Neuronal stem cell (in vitro differentiated cells): ENCODE measurements at regions not wholly inside any gene's neighbourhood (a gene's known extent, or its start where the extent isn't known, plus 50 kb on each side); places are given as distances from the start of the nearest gene placed in this dataset.

Experiments
- DNase-seq: peaks from one replicate; pipeline ENCODE4 v3.0.0-alpha.2; 2013; ENCODE audit warnings: low spot score
- H2AFZ ChIP-seq: one replicate; pipeline ENCODE4 v1.6.1; 2013; ENCODE audit warnings: mild to moderate bottlenecking, low read length, inconsistent platforms
- H2AK5ac ChIP-seq: 2 replicates; pipeline ENCODE4 v1.6.1; 2013; ENCODE audit warnings: low read depth, mild to moderate bottlenecking, inconsistent platforms, low read length, moderate library complexity, mixed read lengths
- H2BK120ac ChIP-seq: 2 replicates; pipeline ENCODE4 v1.6.1; 2013; ENCODE audit warnings: low read depth, mild to moderate bottlenecking, inconsistent platforms, low read length, moderate library complexity, mixed read lengths
- H2BK12ac ChIP-seq: one replicate; pipeline ENCODE4 v1.6.1; 2013; ENCODE audit warnings: low read length, inconsistent platforms
- H2BK15ac ChIP-seq: 2 replicates; pipeline ENCODE4 v1.6.1; 2013; ENCODE audit warnings: mild to moderate bottlenecking, low read length, inconsistent platforms, mixed read lengths
- H2BK5ac ChIP-seq: one replicate; pipeline ENCODE4 v1.6.1; 2013; ENCODE audit warnings: inconsistent platforms, mild to moderate bottlenecking, low read length, moderate library complexity
- H3K14ac ChIP-seq: one replicate; pipeline ENCODE4 v1.6.1; 2013; ENCODE audit warnings: low read length, inconsistent platforms
- H3K18ac ChIP-seq: 2 replicates; pipeline ENCODE4 v1.6.1; 2013; ENCODE audit warnings: low read length, inconsistent platforms
- H3K23ac ChIP-seq: 2 replicates; pipeline ENCODE4 v1.6.1; 2013; ENCODE audit warnings: low read depth, mild to moderate bottlenecking, mixed read lengths, low read length, inconsistent platforms; ENCODE audit not compliant: poor library complexity
- H3K27ac ChIP-seq: replicated peaks from 3 replicates; pipeline ENCODE4 v1.5.1; 2013; ENCODE audit warnings: low read length, inconsistent platforms
- H3K27me3 ChIP-seq, 3 experiments: 2 replicates each; pipeline ENCODE4 v1.6.1; 2013; ENCODE audit warnings: low read length in 3 of 3, mild to moderate bottlenecking in 2 of 3, inconsistent platforms in 1 of 3, low read depth in 1 of 3, mixed read lengths in 1 of 3, moderate library complexity in 1 of 3; ENCODE audit not compliant: control insufficient read depth in 3 of 3, insufficient read depth in 3 of 3
- H3K36me3 ChIP-seq, 2 donors: replicated peaks in 1 of 2; 2 replicates each; pipeline ENCODE4 v1.6.1; 2013; ENCODE audit warnings: low read length in 2 of 2; ENCODE audit not compliant: control insufficient read depth in 2 of 2, insufficient read depth in 2 of 2
- H3K4ac ChIP-seq: 2 replicates; pipeline ENCODE4 v1.6.1; 2013; ENCODE audit warnings: inconsistent platforms, mild to moderate bottlenecking, low read length, moderate library complexity
- H3K4me1 ChIP-seq, 2 donors: 1 replicate in 1 of 2; 2 replicates in 1 of 2; pipeline ENCODE4 v1.6.1; 2013; ENCODE audit warnings: low read length in 2 of 2, low read depth in 1 of 2; ENCODE audit not compliant: control insufficient read depth in 2 of 2, insufficient read depth in 1 of 2
- H3K4me2 ChIP-seq: one replicate; pipeline ENCODE4 v1.6.1; 2013; ENCODE audit warnings: mild to moderate bottlenecking, low read length, inconsistent platforms; ENCODE audit not compliant: insufficient read depth, poor library complexity, severe bottlenecking
- H3K4me3 ChIP-seq, 2 donors: 2 replicates each; pipeline ENCODE4 v1.5.1; 2013; ENCODE audit warnings: low read length in 2 of 2, mild to moderate bottlenecking in 2 of 2, inconsistent platforms in 1 of 2, moderate library complexity in 1 of 2
- H3K79me1 ChIP-seq: one replicate; pipeline ENCODE4 v1.6.1; 2013; ENCODE audit warnings: low read depth, mild to moderate bottlenecking, inconsistent platforms, low read length, moderate library complexity
- H3K9ac ChIP-seq: one replicate; pipeline ENCODE4 v1.6.1; 2013; ENCODE audit warnings: mild to moderate bottlenecking, low read depth, low read length, inconsistent platforms; ENCODE audit not compliant: poor library complexity
- H3K9me3 ChIP-seq, 2 donors: replicated peaks in 1 of 2; 2 replicates each; pipeline versions ENCODE3 to v1.6.1; 2013; ENCODE audit warnings: low read length in 2 of 2, mild to moderate bottlenecking in 2 of 2, inconsistent platforms in 1 of 2, low read depth in 1 of 2, mixed read lengths in 1 of 2, moderate library complexity in 1 of 2; ENCODE audit not compliant: control insufficient read depth in 2 of 2, insufficient read depth in 1 of 2
- H4K8ac ChIP-seq: one replicate; pipeline ENCODE4 v1.6.1; 2013; ENCODE audit warnings: low read depth, mild to moderate bottlenecking, inconsistent platforms, low read length, moderate library complexity
- H4K91ac ChIP-seq: one replicate; pipeline ENCODE4 v1.6.1; 2013; ENCODE audit warnings: low read length, low read depth, mild to moderate bottlenecking, inconsistent platforms; ENCODE audit not compliant: poor library complexity
- WGBS, 2 donors: extraction: QIAGEN DNeasy Blood & Tissue Kit; methylation state at CpG; one replicate each; pipeline ENCODE4 v1.1.7; 2013; ENCODE audit warnings: missing lambda C conversion rate in 2 of 2, mixed read lengths in 1 of 2; ENCODE audit not compliant: insufficient read length in 2 of 2, insufficient replicate concordance in 1 of 2; ENCODE audit errors: extremely low coverage in 2 of 2; 5-methylcytosine and 5-hydroxymethylcytosine counted together

DNA sequence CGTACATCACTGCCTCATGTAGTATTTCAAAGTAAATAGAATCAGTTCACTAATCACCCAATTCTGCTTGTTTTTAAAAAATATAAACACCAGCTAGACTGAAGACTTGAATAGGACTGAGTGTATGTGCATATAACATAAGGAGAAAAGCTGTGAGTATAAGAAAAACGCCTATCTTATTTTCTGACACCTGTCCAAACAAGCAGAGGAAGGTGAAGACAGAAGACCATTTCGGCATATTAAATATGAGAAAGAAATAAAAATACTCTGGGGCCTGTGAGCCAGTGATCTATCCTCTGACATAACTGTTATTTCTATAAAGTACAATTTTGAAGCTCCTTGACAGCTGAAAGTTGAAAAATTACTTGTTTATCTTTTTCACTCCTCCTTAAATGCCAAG is 111.3 kb upstream of the EEA1 start:
- H4K8ac ChIP-seq: no peak overlapping the region
- no peak overlapping the region for H2BK5ac ChIP-seq
- no peak overlapping the region for H3K14ac ChIP-seq
- H3K4me2 ChIP-seq: no peak overlapping the region
- H3K4me3 ChIP-seq: no peak overlapping the region
- no peak overlapping the region for H3K23ac ChIP-seq
- no peak overlapping the region for H3K4ac ChIP-seq
- no peak overlapping the region for H2BK120ac ChIP-seq
- no peak overlapping the region for H3K18ac ChIP-seq
- no CpG with 5 or more reads among the region's 3 CpGs for WGBS, 2 donors
- H3K79me1 ChIP-seq: no peaks in the 10 kb centered on the region
- H2BK12ac ChIP-seq: no peak overlapping the region
- no peak overlapping the region for H2AFZ ChIP-seq
- no peak overlapping the region for H4K91ac ChIP-seq
- no peak overlapping the region for H2BK15ac ChIP-seq
- H3K27me3 ChIP-seq: no peaks in the 10 kb centered on the region
- H3K27ac ChIP-seq: no peak overlapping the region
- DNase-seq: no peak
- no peaks in the 10 kb centered on the region for H3K36me3 ChIP-seq
- H3K9me3 ChIP-seq: no peaks in the 10 kb centered on the region
- H3K9ac ChIP-seq: no peak overlapping the region
- H2AK5ac ChIP-seq: no peak overlapping the region
- peaks cover 0 to under 1% of the 10 kb centered on the region in 2 donors for H3K4me1 ChIP-seq

DNA sequence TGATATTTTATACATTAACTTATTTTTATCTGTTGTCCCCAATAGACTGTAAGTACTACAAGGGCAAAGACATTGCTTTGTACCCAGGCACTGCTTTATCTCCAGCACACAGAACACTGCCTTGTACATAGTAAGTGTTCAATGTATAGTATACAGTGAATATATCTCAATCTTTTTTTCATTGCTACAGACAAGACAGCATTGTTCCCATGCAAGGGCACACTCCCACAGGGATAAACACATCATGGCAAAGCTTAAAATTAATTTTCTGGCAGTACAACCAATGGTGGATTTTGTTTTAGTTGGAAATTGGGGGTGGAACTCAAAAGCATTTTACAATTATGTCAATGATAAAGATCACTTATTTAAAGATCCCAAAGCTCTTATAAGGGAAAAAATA is 112.3 kb upstream of the EEA1 start:
- Histone ChIP-seq H2BK120ac (no peak overlapping the region), H3K4ac (no peak overlapping the region), H2BK12ac (no peak overlapping the region), H3K18ac (no peak overlapping the region), H3K9me3 (no peaks in the 10 kb centered on the region), H4K8ac (no peak overlapping the region), H3K4me2 (no peak overlapping the region), H2BK5ac (no peak overlapping the region), H3K36me3 (no peaks in the 10 kb centered on the region), H3K14ac (no peak overlapping the region), H2AK5ac (no peak overlapping the region), H4K91ac (no peak overlapping the region), H2BK15ac (no peak overlapping the region), H3K79me1 (no peaks in the 10 kb centered on the region), H3K27ac (no peak overlapping the region), H3K9ac (no peak overlapping the region), H2AFZ (no peak overlapping the region), H3K4me1 (no peaks in the 10 kb centered on the region), H3K23ac (no peak overlapping the region), H3K4me3 (no peak overlapping the region), H3K27me3 (no peaks in the 10 kb centered on the region)
- no peak for DNase-seq

DNA sequence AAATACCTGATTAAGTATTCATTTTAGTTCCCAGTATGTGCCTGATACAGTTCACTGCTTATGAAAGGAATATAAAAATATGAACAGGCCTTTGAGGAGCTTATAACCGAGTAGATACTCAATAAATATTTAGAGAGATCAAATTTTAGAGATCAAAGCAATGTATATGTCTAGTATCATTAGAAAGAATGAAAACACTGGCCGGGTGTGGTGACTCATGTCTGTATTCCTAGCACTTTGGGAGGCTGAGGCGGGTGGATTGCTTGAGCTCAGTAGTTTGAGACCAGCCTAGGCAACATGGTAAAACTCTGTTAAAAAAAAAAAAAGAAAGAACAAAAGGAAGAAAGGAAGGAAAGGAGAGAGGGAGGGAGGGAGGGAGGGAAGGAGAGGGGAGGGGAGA is 113.2 kb upstream of the EEA1 start:
- Histone ChIP-seq H3K27ac (no peak overlapping the region), H2BK5ac (no peak overlapping the region), H3K23ac (no peak overlapping the region), H3K18ac (no peak overlapping the region), H4K8ac (no peak overlapping the region), H3K79me1 (no peaks in the 10 kb centered on the region), H2AK5ac (no peak overlapping the region), H3K36me3 (no peaks in the 10 kb centered on the region), H2BK15ac (no peak overlapping the region), H3K4me1 (no peaks in the 10 kb centered on the region), H3K4ac (no peak overlapping the region), H2BK12ac (no peak overlapping the region), H2AFZ (no peak overlapping the region), H3K27me3 (no peaks in the 10 kb centered on the region), H3K14ac (no peak overlapping the region), H3K9ac (no peak overlapping the region), H2BK120ac (no peak overlapping the region), H3K4me2 (no peak overlapping the region), H3K4me3 (no peak overlapping the region), H4K91ac (no peak overlapping the region), H3K9me3 (no peaks in the 10 kb centered on the region)
- DNase-seq: no peak
- WGBS, 2 donors: no CpG with 5 or more reads among the region's 3 CpGs

DNA sequence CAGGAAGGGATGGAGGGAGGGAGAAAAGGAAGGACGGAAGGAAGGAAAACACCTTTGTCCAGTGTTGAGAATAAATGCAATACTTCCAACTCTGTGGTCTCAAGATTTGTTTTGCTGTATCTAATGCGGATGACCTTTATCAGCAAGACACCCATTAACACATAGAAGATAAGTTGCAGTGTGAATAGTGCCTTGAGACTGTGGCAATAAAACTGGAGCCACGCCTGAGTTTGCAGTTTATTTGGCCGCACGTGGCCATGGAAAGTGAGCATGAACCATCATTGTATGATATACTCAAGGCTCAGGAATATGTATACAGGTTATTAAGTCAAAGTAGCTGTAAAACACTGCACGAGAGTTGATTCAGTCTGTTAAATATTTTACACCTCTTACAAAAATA is 113.6 kb upstream of the EEA1 start:
- Histone ChIP-seq H4K8ac (no peak overlapping the region), H3K4me3 (no peak overlapping the region), H3K18ac (no peak overlapping the region), H2BK15ac (no peak overlapping the region), H4K91ac (no peak overlapping the region), H3K36me3 (no peaks in the 10 kb centered on the region), H3K4ac (no peak overlapping the region), H3K14ac (no peak overlapping the region), H2BK5ac (no peak overlapping the region), H2AFZ (no peak overlapping the region), H3K9ac (no peak overlapping the region), H3K79me1 (no peaks in the 10 kb centered on the region), H2AK5ac (no peak overlapping the region), H3K27me3 (no peaks in the 10 kb centered on the region), H3K23ac (no peak overlapping the region), H3K9me3 (no peaks in the 10 kb centered on the region), H2BK12ac (no peak overlapping the region), H2BK120ac (no peak overlapping the region), H3K4me2 (no peak overlapping the region), H3K27ac (no peak overlapping the region), H3K4me1 (no peaks in the 10 kb centered on the region)
- WGBS, 2 donors: no CpG with 5 or more reads among the region's 6 CpGs
- DNase-seq: no peak
